SJSA1 (cell line): ENCODE measurements at regions not wholly inside any gene's neighbourhood (a gene's known extent, or its start where the extent isn't known, plus 50 kb on each side); places are given as distances from the start of the nearest gene placed in this dataset.

Experiments
- DNase-seq, 2 experiments: peaks; one replicate each; pipeline ENCODE4 v3.0.0-alpha.2; 2015 to 2020; ENCODE audit warnings: low spot score in 2 of 2, low read depth in 1 of 2
- H3K27ac ChIP-seq: fragments of 250-450 bp; sonication (Bioruptor Pico); 2 replicates; pipeline ENCODE4 v1.5.1; 2020; ENCODE audit warnings: mild to moderate bottlenecking, moderate library complexity
- H3K27me3 ChIP-seq: fragments of 250-450 bp; sonication (Bioruptor Pico); replicated peaks from 2 replicates; pipeline ENCODE4 v1.5.1; 2020; ENCODE audit warnings: mild to moderate bottlenecking, moderate library complexity
- H3K36me3 ChIP-seq: fragments of 250-450 bp; sonication (Bioruptor Pico); 2 replicates; pipeline ENCODE4 v1.5.1; 2020; ENCODE audit warnings: mild to moderate bottlenecking
- H3K4me1 ChIP-seq: fragments of 250-450 bp; sonication (Bioruptor Pico); replicated peaks from 2 replicates; pipeline ENCODE4 v1.6.1; 2021; ENCODE audit warnings: mild to moderate bottlenecking
- H3K4me3 ChIP-seq: fragments of 250-450 bp; sonication (Bioruptor Pico); 2 replicates; pipeline ENCODE4 v1.5.1; 2020; ENCODE audit warnings: mild to moderate bottlenecking
- H3K9me3 ChIP-seq: fragments of 250-450 bp; sonication (Bioruptor Pico); replicated peaks from 2 replicates; pipeline ENCODE4 v1.5.1; 2020; ENCODE audit warnings: mild to moderate bottlenecking

GRCh38 chr5:112649882-112650281, 87.8 kb upstream of the APC start:
- Histone ChIP-seq H3K27ac (no peak overlapping the region), H3K27me3 (no peaks in the 10 kb centered on the region; the same call in 1 of the 2 replicates), H3K4me1 (no peaks in the 10 kb centered on the region), H3K9me3 (no peaks in the 10 kb centered on the region), H3K36me3 (no peaks in the 10 kb centered on the region), H3K4me3 (no peak overlapping the region)
- DNase-seq, result no peak

DNA sequence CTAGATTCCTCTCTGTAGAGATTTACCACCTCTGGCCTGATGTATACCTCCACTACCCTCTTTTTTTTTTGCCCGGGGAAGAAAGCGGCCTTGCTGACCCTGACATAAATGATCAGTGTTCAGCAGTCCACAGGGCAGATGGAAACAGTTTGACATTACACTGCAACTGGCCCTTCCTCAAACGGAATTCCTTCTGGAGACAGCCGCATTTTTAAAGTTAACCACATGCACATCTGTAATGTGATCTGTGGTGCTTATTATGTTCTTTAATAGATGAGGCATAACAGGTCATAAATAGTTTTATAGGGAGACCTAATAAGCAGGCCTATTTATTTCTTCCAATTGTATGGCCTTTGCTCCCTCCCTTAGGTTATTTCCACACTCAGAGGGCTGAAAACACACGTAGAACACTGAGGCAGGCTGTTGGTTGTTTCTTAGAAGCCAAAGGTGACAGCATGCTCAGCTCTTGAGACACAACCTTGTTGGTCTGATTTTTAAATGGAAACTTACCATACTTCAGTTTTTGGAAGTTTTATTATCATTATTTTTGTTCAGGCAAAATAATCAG, 84.0 kb upstream of the APC start:
- H3K27ac ChIP-seq, result no peak overlapping the region
- no peaks in the 10 kb centered on the region for H3K36me3 ChIP-seq
- H3K27me3 ChIP-seq, result no peaks in the 10 kb centered on the region; the same call in 1 of the 2 replicates
- H3K4me3 ChIP-seq, result no peak overlapping the region
- no peaks in the 10 kb centered on the region for H3K9me3 ChIP-seq
- no peaks in the 10 kb centered on the region for H3K4me1 ChIP-seq
- DNase-seq, result no peak

DNA sequence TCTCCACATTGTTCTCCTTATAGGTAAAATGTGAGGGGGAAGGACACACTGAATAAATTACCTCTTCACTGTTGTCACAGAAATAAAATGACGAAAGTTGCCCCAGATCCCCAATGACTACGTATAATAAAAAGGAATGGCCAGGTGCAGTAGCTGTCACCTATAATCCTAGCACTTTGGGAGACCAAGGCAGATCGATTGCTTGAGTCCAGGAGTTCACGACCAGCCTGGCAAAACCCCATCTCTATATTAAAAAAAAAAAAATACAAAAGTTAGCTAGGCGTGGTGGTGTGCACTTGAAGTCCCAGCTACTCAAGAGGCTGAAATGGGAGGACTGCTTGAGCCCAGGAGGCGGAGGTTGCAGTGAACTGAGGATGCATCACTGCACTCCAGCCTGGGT, 82.2 kb upstream of the APC start:
- Histone ChIP-seq H3K4me3 (no peak overlapping the region), H3K36me3 (no peaks in the 10 kb centered on the region), H3K4me1 (no peaks in the 10 kb centered on the region), H3K9me3 (no peaks in the 10 kb centered on the region), H3K27ac (no peak overlapping the region), H3K27me3 (no peaks in the 10 kb centered on the region; the same call in none of the 2 replicates)
- DNase-seq, result no peak

- no peak for DNase-seq
- no peaks in the 10 kb centered on the region for H3K9me3 ChIP-seq
- no peak overlapping the region for H3K27ac ChIP-seq
- H3K36me3 ChIP-seq, result no peaks in the 10 kb centered on the region
- no peak overlapping the region for H3K4me3 ChIP-seq
- H3K27me3 ChIP-seq, result no peaks in the 10 kb centered on the region; the same call in 1 of the 2 replicates
- H3K4me1 ChIP-seq, result no peaks in the 10 kb centered on the region
These were observed 81.2 kb upstream of the APC start for GRCh38 chr5:112656451-112656850.

GRCh38 chr5:112657804-112658203, 79.9 kb upstream of the APC start:
- no peaks in the 10 kb centered on the region for H3K36me3 ChIP-seq
- no peaks in the 10 kb centered on the region; the same call in 1 of the 2 replicates for H3K27me3 ChIP-seq
- H3K27ac ChIP-seq, result no peak overlapping the region
- DNase-seq, result no peak
- H3K9me3 ChIP-seq, result no peaks in the 10 kb centered on the region
- H3K4me3 ChIP-seq, result no peak overlapping the region
- H3K4me1 ChIP-seq, result no peaks in the 10 kb centered on the region

GRCh38 chr5:112660359-112660758, 77.3 kb upstream of the APC start:
- Histone ChIP-seq H3K36me3 (no peaks in the 10 kb centered on the region), H3K4me3 (no peak overlapping the region), H3K27ac (no peak overlapping the region), H3K27me3 (no peaks in the 10 kb centered on the region; the same call in 1 of the 2 replicates), H3K4me1 (no peaks in the 10 kb centered on the region), H3K9me3 (no peaks in the 10 kb centered on the region)
- DNase-seq, result no peak

- no peaks in the 10 kb centered on the region for H3K36me3 ChIP-seq
- no peak for DNase-seq
- no peak overlapping the region for H3K4me3 ChIP-seq
- no peaks in the 10 kb centered on the region for H3K4me1 ChIP-seq
- H3K9me3 ChIP-seq, result no peaks in the 10 kb centered on the region
- H3K27ac ChIP-seq, result no peak overlapping the region
- H3K27me3 ChIP-seq, result no peaks in the 10 kb centered on the region; the same call in 1 of the 2 replicates
These were observed 74.5 kb upstream of the APC start for GRCh38 chr5:112663146-112663545.

DNA sequence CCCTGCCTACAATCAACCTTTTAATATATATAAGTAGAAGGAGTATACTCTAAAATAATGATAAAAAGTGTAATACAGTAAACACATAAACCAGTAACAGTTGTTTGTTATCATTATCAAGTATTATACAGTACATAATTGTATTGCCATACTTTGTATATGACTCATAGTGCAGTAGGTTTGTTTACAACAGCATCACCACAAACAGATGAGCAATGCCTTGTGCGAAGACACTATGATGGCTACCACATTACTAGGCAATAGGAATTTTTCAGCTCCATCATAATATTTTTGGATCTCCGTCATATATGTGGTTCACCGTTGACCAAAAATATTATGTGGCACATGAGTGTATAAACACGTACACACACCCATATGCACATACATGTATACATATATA, 69.7 kb upstream of the APC start:
- Histone ChIP-seq H3K27ac (no peak overlapping the region), H3K27me3 (peaks cover 6% of the 10 kb centered on the region; the same call in 1 of the 2 replicates), H3K9me3 (no peaks in the 10 kb centered on the region), H3K36me3 (no peaks in the 10 kb centered on the region), H3K4me3 (no peak overlapping the region), H3K4me1 (no peaks in the 10 kb centered on the region)
- DNase-seq, result peak in 1 of 2 experiments; percentile 33

DNA sequence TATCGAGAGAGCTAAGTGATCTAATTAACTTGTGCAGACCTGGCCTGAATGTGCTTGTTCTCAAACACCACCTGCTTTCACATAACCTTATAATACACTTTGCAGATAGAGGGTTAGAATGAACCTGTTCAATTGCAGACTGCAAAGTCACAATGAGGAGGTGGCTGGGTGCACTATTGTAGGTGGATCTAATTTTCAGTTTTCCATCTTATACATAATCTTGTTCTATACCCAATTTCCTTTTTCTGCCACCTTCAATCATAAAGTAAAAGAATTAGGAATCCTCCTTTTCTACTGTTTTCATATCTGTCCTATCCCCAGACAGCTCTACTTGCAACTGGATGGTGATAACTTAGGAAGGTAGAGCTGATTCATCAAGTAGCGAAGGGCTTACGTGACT, 68.8 kb upstream of the APC start:
- peaks cover 6% of the 10 kb centered on the region; the same call in 1 of the 2 replicates for H3K27me3 ChIP-seq

GRCh38 chr5:112669328-112669963, 68.2 kb upstream of the APC start:
- H3K36me3 ChIP-seq, result no peaks in the 10 kb centered on the region
- no peaks in the 10 kb centered on the region for H3K4me1 ChIP-seq
- H3K27ac ChIP-seq, result no peak overlapping the region
- no peaks in the 10 kb centered on the region for H3K9me3 ChIP-seq
- DNase-seq, result no peak
- peaks cover 6% of the 10 kb centered on the region; the same call in 1 of the 2 replicates for H3K27me3 ChIP-seq
- H3K4me3 ChIP-seq, result no peak overlapping the region

More for the DNA sequence above, 68.8 kb upstream of the APC start:
- Histone ChIP-seq H3K4me3 (no peak overlapping the region), H3K27ac (no peak overlapping the region), H3K36me3 (no peaks in the 10 kb centered on the region), H3K9me3 (no peaks in the 10 kb centered on the region), H3K4me1 (no peaks in the 10 kb centered on the region)
- no peak for DNase-seq

DNA sequence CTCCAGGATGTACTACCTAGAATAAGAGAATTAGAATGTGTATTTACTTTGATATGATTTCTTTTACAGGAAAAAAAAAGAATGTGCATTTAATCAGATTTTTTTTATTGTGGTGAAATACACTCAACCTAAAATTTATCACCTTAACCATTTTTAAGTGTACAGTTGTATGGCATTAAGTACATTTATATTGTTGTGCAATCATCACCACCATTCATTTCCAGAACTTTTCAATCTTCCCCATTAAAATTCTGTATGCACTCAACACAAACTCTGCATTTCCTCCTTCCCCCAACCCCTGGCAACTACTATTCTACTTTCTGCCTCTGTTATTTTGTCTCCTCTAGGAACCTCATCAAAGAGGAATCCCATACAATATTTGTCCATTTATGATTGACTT, 66.0 kb upstream of the APC start:
- no peak for DNase-seq
- H3K4me3 ChIP-seq, result no peak overlapping the region

GRCh38 chr5:112681481-112681908, 56.2 kb upstream of the APC start:
- H3K36me3 ChIP-seq, result no peaks in the 10 kb centered on the region
- DNase-seq, result no peak
- no peak overlapping the region for H3K4me3 ChIP-seq
- no peaks in the 10 kb centered on the region for H3K9me3 ChIP-seq
- H3K4me1 ChIP-seq, result no peaks in the 10 kb centered on the region
- no peak overlapping the region for H3K27ac ChIP-seq
- H3K27me3 ChIP-seq, result peaks cover 4% of the 10 kb centered on the region

More for the DNA sequence above, 66.0 kb upstream of the APC start:
- no peaks in the 10 kb centered on the region for H3K9me3 ChIP-seq
- H3K27ac ChIP-seq, result no peak overlapping the region
- H3K4me1 ChIP-seq, result no peaks in the 10 kb centered on the region
- no peaks in the 10 kb centered on the region for H3K36me3 ChIP-seq
- peaks cover 6% of the 10 kb centered on the region; the same call in 1 of the 2 replicates for H3K27me3 ChIP-seq

- Histone ChIP-seq H3K27ac (no peak overlapping the region), H3K9me3 (no peaks in the 10 kb centered on the region), H3K4me1 (no peaks in the 10 kb centered on the region), H3K27me3 (peaks cover 4% of the 10 kb centered on the region), H3K4me3 (no peak overlapping the region), H3K36me3 (no peaks in the 10 kb centered on the region)
- DNase-seq, result no peak
These were observed 55.0 kb upstream of the APC start for GRCh38 chr5:112682621-112683061.

DNA sequence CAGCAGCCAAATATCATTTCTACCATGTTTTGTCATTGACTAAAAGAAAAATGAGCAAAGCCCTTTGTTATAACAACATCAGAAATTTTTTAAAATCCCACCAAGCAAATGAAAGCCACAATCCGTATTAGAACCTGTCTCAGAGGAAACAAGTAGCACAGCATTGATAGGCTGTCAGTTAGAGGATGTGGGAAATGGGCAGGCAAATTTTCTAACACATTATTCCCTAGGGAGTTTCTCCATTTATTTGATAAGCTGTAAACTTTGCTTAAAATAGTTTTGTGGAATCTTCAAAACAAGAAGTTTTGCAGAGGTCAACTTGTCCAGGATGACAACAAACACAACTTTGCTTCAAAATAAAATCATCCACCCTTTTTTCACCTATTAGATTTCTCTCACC, 53.6 kb upstream of the APC start:
- DNase-seq, result no peak
- Histone ChIP-seq H3K4me1 (peaks cover 4% of the 10 kb centered on the region), H3K36me3 (no peaks in the 10 kb centered on the region), H3K9me3 (no peaks in the 10 kb centered on the region), H3K4me3 (no peak overlapping the region), H3K27me3 (peaks cover 4% of the 10 kb centered on the region), H3K27ac (no peak overlapping the region)
